HuH-7 (cell line): ENCODE measurements at regions not wholly inside any gene's neighbourhood (a gene's known extent, or its start where the extent isn't known, plus 50 kb on each side); places are given as distances from the start of the nearest gene placed in this dataset.
A peak's percentile ranks its signal among the peaks of the same experiment; 100 is the strongest.
"Not testable (repeated sequence)": the region's sequence is repeated elsewhere in the genome, so short reads cannot be mapped to it uniquely, and the experiment has no call there.

Experiments used
- DNase-seq: peaks from one replicate; pipeline ENCODE4 v3.0.0; 2011; ENCODE audit warnings: low spot score

GRCh38 chr3:87581240-87581639 is 304.9 kb upstream of the POU1F1 start:
- no peak for DNase-seq

GRCh38 chr3:87576752-87577151 is 300.4 kb upstream of the POU1F1 start:
- no peak for DNase-seq

GRCh38 chr3:87575550-87575949 is 299.2 kb upstream of the POU1F1 start:
- DNase-seq, result no peak

- no peak for DNase-seq
Observed at GRCh38 chr3:87568331-87568730, 291.9 kb upstream of the POU1F1 start.

- no peak for DNase-seq
Observed at GRCh38 chr3:87564438-87564837, 288.1 kb upstream of the POU1F1 start.

- no peak for DNase-seq
Observed at GRCh38 chr3:87563712-87564111, 287.3 kb upstream of the POU1F1 start.

- no peak for DNase-seq
Observed at GRCh38 chr3:87558492-87558891, 282.1 kb upstream of the POU1F1 start.

GRCh38 chr3:87555290-87555689 is 278.9 kb upstream of the POU1F1 start:
- DNase-seq, result no peak

- no peak for DNase-seq
Observed at GRCh38 chr3:87553058-87553457, 276.7 kb upstream of the POU1F1 start.

GRCh38 chr3:87550892-87551291 is 274.5 kb upstream of the POU1F1 start:
- no peak for DNase-seq

GRCh38 chr3:87549208-87549607 is 272.8 kb upstream of the POU1F1 start:
- no peak for DNase-seq

GRCh38 chr3:87548271-87548670 is 271.9 kb upstream of the POU1F1 start:
- no peak for DNase-seq

GRCh38 chr3:87546216-87546615 is 269.8 kb upstream of the POU1F1 start:
- DNase-seq, result no peak

- not testable (repeated sequence) for DNase-seq
Observed at GRCh38 chr3:87543408-87543807, 267.0 kb upstream of the POU1F1 start.

- no peak for DNase-seq
Observed at GRCh38 chr3:87541723-87542122, 265.3 kb upstream of the POU1F1 start.

GRCh38 chr3:87538722-87539121 is 262.3 kb upstream of the POU1F1 start:
- DNase-seq, result not testable (repeated sequence)

- no peak for DNase-seq
Observed at GRCh38 chr3:87509401-87509800, 233.0 kb upstream of the POU1F1 start.

GRCh38 chr3:87508921-87509320 is 232.5 kb upstream of the POU1F1 start:
- DNase-seq, result no peak

- DNase-seq, result no peak
Observed at GRCh38 chr3:87507753-87508152, 231.4 kb upstream of the POU1F1 start.

GRCh38 chr3:87503900-87504498 is 227.6 kb upstream of the POU1F1 start:
- DNase-seq, result peak; percentile 37

- no peak for DNase-seq
Observed at GRCh38 chr3:87501076-87501475, 224.7 kb upstream of the POU1F1 start.

- DNase-seq, result no peak
Observed at GRCh38 chr3:87498358-87499080, 222.1 kb upstream of the POU1F1 start.

GRCh38 chr3:87495938-87496337 is 219.6 kb upstream of the POU1F1 start:
- DNase-seq, result no peak

- no peak for DNase-seq
Observed at GRCh38 chr3:87494264-87494663, 217.9 kb upstream of the POU1F1 start.
